Bronchial epithelial cell (primary cell): ENCODE measurements at regions not wholly inside any gene's neighbourhood (a gene's known extent, or its start where the extent isn't known, plus 50 kb on each side); places are given as distances from the start of the nearest gene placed in this dataset.

Experiments
- DNase-seq: peaks from one replicate; pipeline ENCODE4 v3.0.0-alpha.2; 2010; ENCODE audit warnings: low read depth
- FAIRE-seq: peaks from 2 replicates; lab custom pipeline; 2011; peaks lifted over from hg19 to GRCh38; lab: Jason Lieb, UNC
- H3K27me3 ChIP-seq: 2 replicates; pipeline ENCODE4 v1.5.1; 2011; ENCODE audit warnings: low read length; ENCODE audit not compliant: control insufficient read depth, insufficient read depth
- H3K36me3 ChIP-seq: 2 replicates; pipeline ENCODE4 v1.5.1; 2011; ENCODE audit warnings: low read length; ENCODE audit not compliant: control insufficient read depth, insufficient read depth
- H3K4me3 ChIP-seq: 2 replicates; pipeline ENCODE4 v1.5.1; 2011; ENCODE audit warnings: mild to moderate bottlenecking, low read depth, low read length, control low read depth
- CTCF ChIP-seq: IDR thresholded peaks from 2 replicates; pipeline ENCODE4 v1.5.1; 2011; ENCODE audit warnings: mild to moderate bottlenecking, moderate library complexity, low read length, control low read depth, inconsistent platforms; ENCODE audit not compliant: insufficient read depth, severe bottlenecking

GRCh38 chr11:28491431-28491830 is 383.2 kb downstream of the METTL15 start:
- Histone ChIP-seq H3K27me3 (no peaks in the 10 kb centered on the region), H3K4me3 (no peak overlapping the region), H3K36me3 (no peaks in the 10 kb centered on the region)
- no peak for TF ChIP-seq CTCF
- no peak for FAIRE-seq
- peak; percentile 5 for DNase-seq

DNA sequence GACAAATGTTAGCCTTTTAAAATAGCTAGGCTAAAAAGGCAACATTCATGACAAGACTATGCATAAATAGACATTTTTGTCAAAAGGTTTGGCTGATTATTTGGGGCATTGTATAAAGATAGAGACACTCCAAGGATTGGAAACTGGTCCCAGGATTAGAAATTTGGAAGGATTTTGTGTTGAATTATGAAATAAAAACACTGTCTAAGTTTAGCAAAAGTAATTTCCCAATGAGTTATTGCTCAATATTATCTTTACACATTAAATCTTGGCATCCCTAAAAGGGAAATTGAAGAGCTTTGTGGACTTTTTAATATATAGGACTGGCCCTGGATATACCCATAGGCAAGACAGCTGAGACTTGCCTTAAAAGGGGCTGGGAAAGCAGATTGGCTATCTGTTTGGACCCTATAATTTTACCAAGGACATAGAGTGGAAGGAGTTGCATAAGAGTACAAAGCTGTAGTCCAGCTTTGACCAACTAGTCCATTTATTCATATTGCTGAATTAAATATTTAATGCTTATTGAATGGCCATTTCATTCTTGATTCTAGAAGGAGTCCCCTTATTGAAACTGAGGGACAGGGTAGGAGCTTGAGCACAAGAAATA is 382.7 kb downstream of the METTL15 start:
- Histone ChIP-seq H3K4me3 (no peak overlapping the region), H3K36me3 (no peaks in the 10 kb centered on the region), H3K27me3 (no peaks in the 10 kb centered on the region)
- no peak for DNase-seq
- no peak for TF ChIP-seq CTCF
- no peak for FAIRE-seq

GRCh38 chr11:28488336-28488735 is 380.1 kb downstream of the METTL15 start:
- DNase-seq, result no peak
- no peaks in the 10 kb centered on the region for H3K36me3 ChIP-seq
- FAIRE-seq, result no peak
- H3K4me3 ChIP-seq, result no peak overlapping the region
- no peak for TF ChIP-seq CTCF
- H3K27me3 ChIP-seq, result no peaks in the 10 kb centered on the region

- peak; percentile 7 for DNase-seq
- no peak for TF ChIP-seq CTCF
These were observed 375.1 kb downstream of the METTL15 start for GRCh38 chr11:28483072-28483867.

GRCh38 chr11:28482666-28483065 is 374.5 kb downstream of the METTL15 start:
- FAIRE-seq (no peak), DNase-seq (no peak)
- no peak for TF ChIP-seq CTCF
- Histone ChIP-seq H3K36me3 (no peaks in the 10 kb centered on the region), H3K27me3 (no peaks in the 10 kb centered on the region), H3K4me3 (no peak overlapping the region)

More at GRCh38 chr11:28483072-28483867, 375.1 kb downstream of the METTL15 start:
- H3K4me3 ChIP-seq, result no peak overlapping the region
- no peaks in the 10 kb centered on the region for H3K36me3 ChIP-seq
- no peaks in the 10 kb centered on the region for H3K27me3 ChIP-seq
- no peak for FAIRE-seq
